ENCODE measurements at regions not wholly inside any gene's neighbourhood (a gene's known extent, or its start where the extent isn't known, plus 50 kb on each side); places are given as distances from the start of the nearest gene placed in this dataset.

DNA sequence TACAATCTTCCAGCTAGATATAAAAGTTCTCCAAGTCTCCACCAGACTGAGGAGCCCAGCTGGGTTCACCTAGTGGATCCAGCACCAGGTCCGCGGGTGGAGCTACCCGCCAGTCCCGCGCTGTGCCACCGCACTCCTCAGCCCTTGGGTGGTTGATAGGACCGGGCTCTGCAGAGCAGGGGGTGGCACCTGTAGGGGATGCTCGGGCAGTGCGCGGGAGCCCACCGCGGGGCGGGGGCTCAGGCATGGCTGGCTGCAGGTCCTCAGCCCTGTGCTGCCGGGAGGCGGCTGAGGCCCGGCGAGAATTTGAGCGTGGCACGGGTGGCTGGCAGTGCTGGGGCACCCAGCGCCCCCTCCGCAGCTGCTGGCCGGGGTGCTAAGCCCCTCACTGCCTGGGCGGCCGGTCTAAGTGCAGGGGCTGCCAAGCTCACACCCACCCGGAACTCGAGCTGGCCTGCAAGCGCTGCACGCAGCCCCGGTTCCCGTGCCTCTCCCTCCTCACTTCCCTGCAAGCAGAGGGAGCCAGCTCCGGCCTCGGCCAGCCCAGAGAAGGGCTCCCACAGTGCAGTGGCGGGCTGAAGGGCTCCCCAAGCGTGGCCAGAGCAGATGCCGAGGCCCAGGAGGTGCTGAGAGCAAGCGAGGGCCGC, 542.8 kb upstream of the PCDH9 start:
- no peaks in the 10 kb centered on the region for H3K4me1 ChIP-seq
- H3K36me3 ChIP-seq: no peaks in the 10 kb centered on the region
- no peak for DNase-seq (ENCODE audit: low spot score in 2 of 2)
- H3K9me3 ChIP-seq: peaks cover 0 to 3% (median 0%) of the 10 kb centered on the region in 4 donors
- no peak for TF ChIP-seq EP300 (IDR thresholded peaks at IDR 0.05)
- TF ChIP-seq, protein P1, sequence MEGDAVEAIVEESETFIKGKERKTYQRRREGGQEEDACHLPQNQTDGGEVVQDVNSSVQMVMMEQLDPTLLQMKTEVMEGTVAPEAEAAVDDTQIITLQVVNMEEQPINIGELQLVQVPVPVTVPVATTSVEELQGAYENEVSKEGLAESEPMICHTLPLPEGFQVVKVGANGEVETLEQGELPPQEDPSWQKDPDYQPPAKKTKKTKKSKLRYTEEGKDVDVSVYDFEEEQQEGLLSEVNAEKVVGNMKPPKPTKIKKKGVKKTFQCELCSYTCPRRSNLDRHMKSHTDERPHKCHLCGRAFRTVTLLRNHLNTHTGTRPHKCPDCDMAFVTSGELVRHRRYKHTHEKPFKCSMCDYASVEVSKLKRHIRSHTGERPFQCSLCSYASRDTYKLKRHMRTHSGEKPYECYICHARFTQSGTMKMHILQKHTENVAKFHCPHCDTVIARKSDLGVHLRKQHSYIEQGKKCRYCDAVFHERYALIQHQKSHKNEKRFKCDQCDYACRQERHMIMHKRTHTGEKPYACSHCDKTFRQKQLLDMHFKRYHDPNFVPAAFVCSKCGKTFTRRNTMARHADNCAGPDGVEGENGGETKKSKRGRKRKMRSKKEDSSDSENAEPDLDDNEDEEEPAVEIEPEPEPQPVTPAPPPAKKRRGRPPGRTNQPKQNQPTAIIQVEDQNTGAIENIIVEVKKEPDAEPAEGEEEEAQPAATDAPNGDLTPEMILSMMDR (IDR thresholded peaks at IDR 0.05): no peak
- TF ChIP-seq POLR2A (IDR thresholded peaks at IDR 0.05): no peak
- H3K27ac ChIP-seq: no peak overlapping the region
- H3K27me3 ChIP-seq: no peaks in the 10 kb centered on the region
- no peak overlapping the region for H3K4me3 ChIP-seq
- 94 to 95% methylated on average over 24 to 36 of the region's 37 CpGs for WGBS, 2 donors

DNA sequence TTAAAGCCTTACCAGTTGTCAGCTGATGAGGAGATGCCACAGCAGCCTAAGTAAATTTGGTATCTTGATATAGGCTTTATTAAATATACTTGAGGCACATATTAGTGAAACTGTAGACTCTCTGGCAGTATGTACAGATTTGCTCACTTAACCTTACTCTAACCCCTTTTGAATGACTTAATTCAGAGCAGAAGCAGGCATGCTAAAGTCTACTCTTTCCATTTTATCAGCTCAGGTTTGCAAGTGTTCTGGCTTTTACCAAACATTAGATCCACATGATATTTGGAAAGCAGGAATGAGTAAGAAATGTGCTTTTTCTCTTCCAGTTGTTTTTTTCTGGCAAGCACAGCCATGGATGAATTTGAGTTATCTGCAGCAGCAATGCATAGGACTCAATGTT, 541.0 kb upstream of the PCDH9 start:
- no peak overlapping the region for H3K27ac ChIP-seq
- H3K4me1 ChIP-seq: no peaks in the 10 kb centered on the region
- no peaks in the 10 kb centered on the region for H3K36me3 ChIP-seq
- peaks cover 0 to 3% (median 0%) of the 10 kb centered on the region in 4 donors for H3K9me3 ChIP-seq
- H3K4me3 ChIP-seq: no peak overlapping the region
- no peak for TF ChIP-seq EP300 (IDR thresholded peaks at IDR 0.05)
- H3K27me3 ChIP-seq: no peaks in the 10 kb centered on the region
- DNase-seq (ENCODE audit: low spot score in 2 of 2): no peak

DNA sequence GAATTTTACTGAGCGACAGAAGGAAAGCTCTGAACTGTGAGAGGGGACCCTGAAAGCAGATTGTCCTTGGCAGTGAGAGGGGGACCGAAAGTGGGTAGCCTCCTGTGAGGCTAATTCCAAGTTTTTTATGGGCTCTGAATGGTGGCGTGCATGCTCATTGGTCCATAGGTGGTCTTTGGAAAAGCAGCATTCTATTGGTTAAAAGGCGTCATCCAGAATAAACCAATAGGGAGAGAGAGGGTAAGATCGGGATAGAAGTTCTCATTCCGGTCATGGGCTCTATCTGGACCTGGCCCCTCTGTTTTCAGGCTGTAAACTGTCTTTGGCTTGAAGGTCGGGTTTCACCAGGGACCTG, 539.8 kb upstream of the PCDH9 start:
- TF ChIP-seq POLR2A (IDR thresholded peaks at IDR 0.05): no peak
- TF ChIP-seq EP300 (IDR thresholded peaks at IDR 0.05): no peak
- TF ChIP-seq, protein P1 (IDR thresholded peaks at IDR 0.05): no peak
- WGBS, 2 donors: 91 to 92% methylated on average over 7 of the region's 7 CpGs

DNA sequence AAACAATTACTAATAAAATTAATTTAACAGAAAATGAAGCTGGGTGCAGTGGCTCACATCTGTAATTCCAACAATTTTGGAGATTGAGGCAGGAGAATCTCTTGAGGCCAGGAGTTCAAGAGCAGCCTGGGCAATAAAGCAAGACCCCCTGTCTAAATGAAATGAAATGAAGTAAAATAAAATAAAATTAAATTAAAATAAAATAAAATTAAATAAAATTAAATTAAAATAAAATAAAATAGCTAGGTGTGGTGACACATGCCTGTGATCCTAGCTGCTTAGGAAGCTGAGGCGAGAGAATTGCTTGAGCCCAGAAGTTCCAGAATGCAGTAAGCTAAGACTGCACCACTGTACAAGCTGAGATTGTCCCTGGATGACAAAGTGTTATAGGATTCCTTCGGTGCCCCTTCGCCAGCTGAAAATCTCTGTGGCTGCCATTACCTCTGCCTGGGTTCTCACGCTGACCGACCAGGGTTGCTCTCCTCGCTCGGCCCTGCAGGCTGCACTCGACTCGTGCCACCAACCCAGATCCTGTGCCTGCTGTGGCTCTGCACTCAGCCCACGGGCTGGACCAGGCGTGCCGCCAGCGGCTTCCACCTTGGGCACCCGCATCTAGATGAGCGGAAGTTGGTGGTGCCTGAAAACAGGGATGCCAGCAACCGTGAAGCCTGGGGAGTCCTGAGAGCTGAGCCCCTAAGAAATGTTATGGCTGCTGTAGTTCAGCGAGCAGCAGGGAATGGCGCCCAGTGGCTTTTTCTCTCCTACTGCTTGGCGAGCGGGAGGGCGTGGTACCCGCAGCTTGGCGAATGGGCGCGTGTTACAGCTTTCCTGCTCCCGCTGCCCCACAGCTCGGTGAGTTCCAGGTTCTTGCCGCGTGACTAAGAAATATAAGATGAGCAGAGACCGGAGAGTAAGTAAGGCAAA, 539.2 kb upstream of the PCDH9 start:
- H3K27ac ChIP-seq: no peak overlapping the region
- WGBS, 2 donors: 97 to 98% methylated on average over 27 to 30 of the region's 30 CpGs
- no peaks in the 10 kb centered on the region for H3K27me3 ChIP-seq
- no peak overlapping the region for H3K4me3 ChIP-seq
- no peaks in the 10 kb centered on the region for H3K36me3 ChIP-seq
- H3K9me3 ChIP-seq: peaks cover 0 to 3% (median 0%) of the 10 kb centered on the region in 4 donors
- DNase-seq (ENCODE audit: low spot score in 2 of 2): no peak
- no peaks in the 10 kb centered on the region for H3K4me1 ChIP-seq
- no peak for TF ChIP-seq EP300 (IDR thresholded peaks at IDR 0.05)
- no peak for TF ChIP-seq POLR2A (IDR thresholded peaks at IDR 0.05)
- TF ChIP-seq, protein P1 (IDR thresholded peaks at IDR 0.05): no peak

More for the DNA sequence above, 539.8 kb upstream of the PCDH9 start:
- Histone ChIP-seq H3K4me1 (no peaks in the 10 kb centered on the region), H3K36me3 (no peaks in the 10 kb centered on the region), H3K4me3 (no peak overlapping the region), H3K9me3 (peaks cover 0 to 3% (median 0%) of the 10 kb centered on the region in 4 donors), H3K27ac (no peak overlapping the region), H3K27me3 (no peaks in the 10 kb centered on the region)
- no peak for DNase-seq (ENCODE audit: low spot score in 2 of 2)

DNA sequence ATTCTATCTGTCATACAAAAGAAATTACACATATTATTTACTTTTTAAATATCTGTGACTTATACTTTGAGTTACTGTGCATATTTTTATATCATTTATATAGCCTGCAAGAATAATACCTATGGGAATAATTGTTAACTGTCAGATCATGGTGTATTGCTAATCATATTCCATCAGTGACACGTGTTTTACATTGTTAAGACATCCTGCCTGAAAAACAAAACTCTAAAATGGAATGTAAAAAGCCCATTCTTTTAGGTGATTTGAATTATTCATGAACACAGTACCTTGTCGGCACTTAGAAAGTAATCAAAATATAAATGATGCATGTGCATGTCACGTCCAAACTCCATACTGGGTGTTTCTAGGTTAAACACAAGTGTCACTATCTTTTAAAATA, 533.8 kb upstream of the PCDH9 start:
- no peaks in the 10 kb centered on the region for H3K4me1 ChIP-seq
- H3K9me3 ChIP-seq: no peaks in the 10 kb centered on the region
- DNase-seq (ENCODE audit: low spot score in 2 of 2): no peak
- H3K27ac ChIP-seq: no peak overlapping the region
- no peak for TF ChIP-seq EP300 (IDR thresholded peaks at IDR 0.05)
- no peak for TF ChIP-seq POLR2A (IDR thresholded peaks at IDR 0.05)
- TF ChIP-seq, protein P1 (IDR thresholded peaks at IDR 0.05): no peak
- 66 to 69% methylated on average over 3 of the region's 3 CpGs for WGBS, 2 donors
- no peak overlapping the region for H3K4me3 ChIP-seq
- no peaks in the 10 kb centered on the region for H3K27me3 ChIP-seq
- no peaks in the 10 kb centered on the region for H3K36me3 ChIP-seq
